ENCODE measurements at regions not wholly inside any gene's neighbourhood (a gene's known extent, or its start where the extent isn't known, plus 50 kb on each side); places are given as distances from the start of the nearest gene placed in this dataset.

DNA sequence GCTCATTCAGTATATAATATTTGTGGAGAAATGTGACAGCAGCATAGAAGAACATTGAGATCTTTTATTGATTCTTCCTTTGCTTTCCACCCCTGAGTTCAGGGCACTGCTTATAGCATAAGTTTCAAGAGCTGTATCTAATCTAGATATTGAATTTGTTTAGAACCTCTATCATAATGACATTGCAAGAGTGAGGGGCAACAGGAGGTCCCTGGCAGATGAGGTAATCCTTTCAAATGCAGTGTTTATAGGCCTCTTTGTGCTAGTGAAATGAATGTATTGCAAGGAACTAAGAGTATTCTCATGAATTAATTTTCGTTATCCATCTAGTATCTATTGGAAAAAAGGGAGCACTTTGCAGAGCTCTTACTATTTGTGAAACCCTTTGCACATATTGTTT is 167.2 kb upstream of the FERD3L start:
- intact Hi-C loops (cut with DNase I) = no loop called here
- no peaks in the 10 kb centered on the region for H3K27me3 ChIP-seq
- no peak overlapping the region for H3K27ac ChIP-seq
- H3K9me3 ChIP-seq = no peaks in the 10 kb centered on the region
- TF ChIP-seq, protein P1, sequence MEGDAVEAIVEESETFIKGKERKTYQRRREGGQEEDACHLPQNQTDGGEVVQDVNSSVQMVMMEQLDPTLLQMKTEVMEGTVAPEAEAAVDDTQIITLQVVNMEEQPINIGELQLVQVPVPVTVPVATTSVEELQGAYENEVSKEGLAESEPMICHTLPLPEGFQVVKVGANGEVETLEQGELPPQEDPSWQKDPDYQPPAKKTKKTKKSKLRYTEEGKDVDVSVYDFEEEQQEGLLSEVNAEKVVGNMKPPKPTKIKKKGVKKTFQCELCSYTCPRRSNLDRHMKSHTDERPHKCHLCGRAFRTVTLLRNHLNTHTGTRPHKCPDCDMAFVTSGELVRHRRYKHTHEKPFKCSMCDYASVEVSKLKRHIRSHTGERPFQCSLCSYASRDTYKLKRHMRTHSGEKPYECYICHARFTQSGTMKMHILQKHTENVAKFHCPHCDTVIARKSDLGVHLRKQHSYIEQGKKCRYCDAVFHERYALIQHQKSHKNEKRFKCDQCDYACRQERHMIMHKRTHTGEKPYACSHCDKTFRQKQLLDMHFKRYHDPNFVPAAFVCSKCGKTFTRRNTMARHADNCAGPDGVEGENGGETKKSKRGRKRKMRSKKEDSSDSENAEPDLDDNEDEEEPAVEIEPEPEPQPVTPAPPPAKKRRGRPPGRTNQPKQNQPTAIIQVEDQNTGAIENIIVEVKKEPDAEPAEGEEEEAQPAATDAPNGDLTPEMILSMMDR (IDR thresholded peaks at IDR 0.05) = no peak
- no peak for ATAC-seq
- DNase-seq = no peak
- no peaks in the 10 kb centered on the region for H3K4me1 ChIP-seq
- H3K36me3 ChIP-seq = no peaks in the 10 kb centered on the region
- H3K4me3 ChIP-seq = no peak overlapping the region

DNA sequence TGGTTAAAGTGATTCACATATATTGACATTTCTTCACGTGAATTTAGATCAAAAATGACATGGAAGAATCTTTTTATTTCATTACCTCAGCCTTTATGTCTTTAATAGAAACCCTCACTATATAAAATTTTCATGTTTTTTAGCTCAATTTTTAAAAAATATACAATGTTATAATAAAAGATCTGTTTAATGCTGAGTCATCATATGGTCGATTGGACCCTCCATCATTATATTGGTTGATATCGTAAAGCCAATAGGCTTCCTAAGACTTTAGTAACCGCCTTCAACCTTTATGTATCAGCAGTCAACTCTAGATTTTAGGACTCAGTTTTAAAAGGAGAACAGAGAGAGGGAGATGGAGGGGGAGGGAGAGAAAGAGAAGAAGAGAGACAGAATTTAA is 162.3 kb upstream of the FERD3L start:
- no peaks in the 10 kb centered on the region for H3K36me3 ChIP-seq
- TF ChIP-seq, protein P1 (IDR thresholded peaks at IDR 0.05) = no peak
- H3K27ac ChIP-seq = no peak overlapping the region
- DNase-seq = no peak
- intact Hi-C loops (cut with DNase I) = no loop called here
- H3K4me1 ChIP-seq = no peaks in the 10 kb centered on the region
- no peaks in the 10 kb centered on the region for H3K27me3 ChIP-seq
- ATAC-seq = no peak
- H3K4me3 ChIP-seq = no peak overlapping the region
- H3K9me3 ChIP-seq = no peaks in the 10 kb centered on the region

DNA sequence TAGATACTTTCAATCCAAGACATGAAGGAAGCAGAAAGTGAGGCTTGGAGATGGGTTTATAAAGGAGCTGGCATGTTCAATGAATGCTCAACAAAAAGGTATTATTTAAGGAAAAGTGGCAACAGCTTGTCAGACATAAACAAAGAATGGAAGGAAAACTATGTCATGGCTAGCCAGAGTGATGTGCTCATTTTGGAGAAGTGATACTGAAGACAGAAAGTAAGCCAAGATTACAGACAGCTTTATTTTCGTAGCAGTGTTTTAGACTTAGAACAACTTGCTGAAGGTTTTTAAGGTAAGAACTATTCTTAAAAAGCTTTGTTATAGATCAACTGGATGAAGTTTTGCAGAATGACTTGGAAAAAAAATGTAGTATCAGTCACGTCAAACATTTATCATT is 160.5 kb upstream of the FERD3L start:
- intact Hi-C loops (cut with DNase I) = no loop called here
- Histone ChIP-seq H3K36me3 (no peaks in the 10 kb centered on the region), H3K27ac (no peak overlapping the region), H3K4me1 (no peaks in the 10 kb centered on the region), H3K4me3 (no peak overlapping the region), H3K9me3 (no peaks in the 10 kb centered on the region), H3K27me3 (no peaks in the 10 kb centered on the region)
- ATAC-seq (no peak), DNase-seq (no peak)
- TF ChIP-seq, protein P1 (IDR thresholded peaks at IDR 0.05) = no peak

- no peak for ATAC-seq
- intact Hi-C loops (cut with DNase I) = no loop called here
- DNase-seq = no peak
- Histone ChIP-seq H3K36me3 (no peaks in the 10 kb centered on the region), H3K9me3 (no peaks in the 10 kb centered on the region), H3K4me3 (no peak overlapping the region), H3K4me1 (no peaks in the 10 kb centered on the region), H3K27me3 (no peaks in the 10 kb centered on the region), H3K27ac (no peak overlapping the region)
- TF ChIP-seq, protein P1 (IDR thresholded peaks at IDR 0.05) = no peak
These were observed 158.9 kb upstream of the FERD3L start for GRCh38 chr7:19304086-19304485.

- DNase-seq = no peak
- Histone ChIP-seq H3K36me3 (no peaks in the 10 kb centered on the region), H3K4me1 (no peaks in the 10 kb centered on the region), H3K27me3 (no peaks in the 10 kb centered on the region), H3K9me3 (no peaks in the 10 kb centered on the region), H3K4me3 (no peak overlapping the region), H3K27ac (no peak overlapping the region)
- TF ChIP-seq, protein P1 (IDR thresholded peaks at IDR 0.05) = no peak
- intact Hi-C loops (cut with DNase I) = no loop called here
- no peak for ATAC-seq
These were observed 157.5 kb upstream of the FERD3L start for GRCh38 chr7:19302731-19303130.

Data from left lung (tissue), 4 donors.